SJCRH30 (cell line): ENCODE measurements at regions not wholly inside any gene's neighbourhood (a gene's known extent, or its start where the extent isn't known, plus 50 kb on each side); places are given as distances from the start of the nearest gene placed in this dataset.
"Not testable (repeated sequence)": the region's sequence is repeated elsewhere in the genome, so short reads cannot be mapped to it uniquely, and the experiment has no call there.

ENCODE experiments used
- DNase-seq, 2 experiments: peaks; one replicate each; pipeline ENCODE4 v3.0.0-alpha.2; 2015 to 2020
- H3K27ac ChIP-seq: fragments of 250-450 bp; sonication (Bioruptor Pico); 2 replicates; pipeline ENCODE4 v1.5.1; 2020; ENCODE audit warnings: mild to moderate bottlenecking, moderate library complexity
- H3K27me3 ChIP-seq: fragments of 250-450 bp; sonication (Bioruptor Pico); 2 replicates; pipeline ENCODE4 v1.5.1; 2020; ENCODE audit warnings: mild to moderate bottlenecking, moderate library complexity
- H3K36me3 ChIP-seq: fragments of 250-450 bp; sonication (Bioruptor Pico); 2 replicates; pipeline ENCODE4 v1.5.1; 2020; ENCODE audit warnings: mild to moderate bottlenecking, moderate library complexity
- H3K4me1 ChIP-seq: fragments of 250-450 bp; sonication (Bioruptor Pico); 2 replicates; pipeline ENCODE4 v1.5.1; 2020; ENCODE audit warnings: mild to moderate bottlenecking, moderate library complexity
- H3K4me3 ChIP-seq: fragments of 250-450 bp; sonication (Bioruptor Pico); 2 replicates; pipeline ENCODE4 v1.5.1; 2020; ENCODE audit warnings: mild to moderate bottlenecking, moderate library complexity
- H3K9me3 ChIP-seq: fragments of 250-450 bp; sonication (Bioruptor Pico); replicated peaks from 2 replicates; pipeline ENCODE4 v1.5.1; 2020; ENCODE audit warnings: mild to moderate bottlenecking, moderate library complexity

GRCh38 chr9:42346916-42347315 lies 163.5 kb downstream of the SPATA31A6 start:
- H3K9me3 ChIP-seq, DNase-seq: not testable (repeated sequence)

GRCh38 chr9:42349181-42349580 lies 165.7 kb downstream of the SPATA31A6 start:
- not testable (repeated sequence) for H3K36me3 ChIP-seq, DNase-seq, H3K27ac ChIP-seq, H3K4me1 ChIP-seq, H3K9me3 ChIP-seq, H3K4me3 ChIP-seq, H3K27me3 ChIP-seq

More at GRCh38 chr9:42346916-42347315, 163.5 kb downstream of the SPATA31A6 start:
- not testable (repeated sequence) for H3K27me3 ChIP-seq, H3K4me1 ChIP-seq, H3K36me3 ChIP-seq, H3K27ac ChIP-seq, H3K4me3 ChIP-seq

GRCh38 chr9:42350412-42350811 lies 167.0 kb downstream of the SPATA31A6 start:
- H3K27me3 ChIP-seq, H3K27ac ChIP-seq, H3K4me1 ChIP-seq, H3K36me3 ChIP-seq, H3K4me3 ChIP-seq, DNase-seq, H3K9me3 ChIP-seq: not testable (repeated sequence)

- DNase-seq, H3K36me3 ChIP-seq, H3K27ac ChIP-seq, H3K9me3 ChIP-seq, H3K4me3 ChIP-seq, H3K27me3 ChIP-seq, H3K4me1 ChIP-seq: not testable (repeated sequence)
These were observed 174.3 kb downstream of the SPATA31A6 start for GRCh38 chr9:42357604-42358373.

GRCh38 chr9:42358626-42359247 lies 175.3 kb downstream of the SPATA31A6 start:
- not testable (repeated sequence) for H3K36me3 ChIP-seq, H3K9me3 ChIP-seq, DNase-seq, H3K4me3 ChIP-seq, H3K4me1 ChIP-seq, H3K27me3 ChIP-seq, H3K27ac ChIP-seq

GRCh38 chr9:42364410-42365243 lies 181.2 kb downstream of the SPATA31A6 start:
- not testable (repeated sequence) for H3K36me3 ChIP-seq, H3K27ac ChIP-seq, DNase-seq, H3K27me3 ChIP-seq, H3K9me3 ChIP-seq, H3K4me3 ChIP-seq, H3K4me1 ChIP-seq

- not testable (repeated sequence) for H3K27me3 ChIP-seq, H3K27ac ChIP-seq, H3K36me3 ChIP-seq, H3K4me1 ChIP-seq, H3K4me3 ChIP-seq, H3K9me3 ChIP-seq
- peak; percentile 26 to 44 for DNase-seq
These were observed 181.9 kb downstream of the SPATA31A6 start for GRCh38 chr9:42365244-42365945.

- not testable (repeated sequence) for H3K9me3 ChIP-seq, H3K4me1 ChIP-seq, H3K27ac ChIP-seq, H3K4me3 ChIP-seq, H3K27me3 ChIP-seq, DNase-seq, H3K36me3 ChIP-seq
These were observed 184.9 kb downstream of the SPATA31A6 start for GRCh38 chr9:42368279-42368881.

GRCh38 chr9:42370172-42370571 lies 186.7 kb downstream of the SPATA31A6 start:
- not testable (repeated sequence) for DNase-seq, H3K27me3 ChIP-seq, H3K36me3 ChIP-seq

GRCh38 chr9:42371417-42371816 lies 188.0 kb downstream of the SPATA31A6 start:
- H3K27me3 ChIP-seq, DNase-seq, H3K4me3 ChIP-seq, H3K36me3 ChIP-seq, H3K27ac ChIP-seq, H3K9me3 ChIP-seq, H3K4me1 ChIP-seq: not testable (repeated sequence)

More at GRCh38 chr9:42370172-42370571, 186.7 kb downstream of the SPATA31A6 start:
- H3K4me1 ChIP-seq, H3K4me3 ChIP-seq, H3K9me3 ChIP-seq, H3K27ac ChIP-seq: not testable (repeated sequence)

GRCh38 chr9:42377530-42378417 lies 194.3 kb downstream of the SPATA31A6 start:
- H3K4me3 ChIP-seq, DNase-seq, H3K27me3 ChIP-seq: not testable (repeated sequence)

GRCh38 chr9:42378418-42378815 lies 195.0 kb downstream of the SPATA31A6 start:
- H3K27me3 ChIP-seq = no peaks in the 10 kb centered on the region
- no peak overlapping the region for H3K27ac ChIP-seq
- no peaks in the 10 kb centered on the region for H3K36me3 ChIP-seq
- no peak overlapping the region for H3K4me3 ChIP-seq
- no peaks in the 10 kb centered on the region for H3K4me1 ChIP-seq
- no peak for DNase-seq
- H3K9me3 ChIP-seq = no peaks in the 10 kb centered on the region

More at GRCh38 chr9:42377530-42378417, 194.3 kb downstream of the SPATA31A6 start:
- H3K27ac ChIP-seq, H3K4me1 ChIP-seq, H3K36me3 ChIP-seq, H3K9me3 ChIP-seq: not testable (repeated sequence)

- not testable (repeated sequence) for H3K36me3 ChIP-seq, H3K9me3 ChIP-seq, H3K27ac ChIP-seq, H3K4me3 ChIP-seq, DNase-seq, H3K27me3 ChIP-seq, H3K4me1 ChIP-seq
These were observed 196.1 kb downstream of the SPATA31A6 start for GRCh38 chr9:42379602-42380001.

GRCh38 chr9:42384585-42384984 lies 201.1 kb downstream of the SPATA31A6 start:
- not testable (repeated sequence) for H3K9me3 ChIP-seq, H3K27ac ChIP-seq, H3K36me3 ChIP-seq, DNase-seq, H3K4me1 ChIP-seq, H3K4me3 ChIP-seq, H3K27me3 ChIP-seq
